DND-41 (cell line): ENCODE measurements at regions not wholly inside any gene's neighbourhood (a gene's known extent, or its start where the extent isn't known, plus 50 kb on each side); places are given as distances from the start of the nearest gene placed in this dataset.

Experiments used
- EZH2 ChIP-seq: IDR thresholded peaks from 3 replicates; pipeline ENCODE4 v1.6.1; 2012; ENCODE audit warnings: borderline replicate concordance, low read depth, mild to moderate bottlenecking, moderate library complexity, low read length, inconsistent platforms; ENCODE audit not compliant: severe bottlenecking
- TF ChIP-seq, protein P1 (sequence below): IDR thresholded peaks from 2 replicates; pipeline ENCODE4 v1.5.1; 2012; ENCODE audit warnings: borderline replicate concordance, low read length, moderate library complexity, mild to moderate bottlenecking; ENCODE audit not compliant: poor library complexity, severe bottlenecking; ENCODE audit errors: extremely low read depth

DNA sequence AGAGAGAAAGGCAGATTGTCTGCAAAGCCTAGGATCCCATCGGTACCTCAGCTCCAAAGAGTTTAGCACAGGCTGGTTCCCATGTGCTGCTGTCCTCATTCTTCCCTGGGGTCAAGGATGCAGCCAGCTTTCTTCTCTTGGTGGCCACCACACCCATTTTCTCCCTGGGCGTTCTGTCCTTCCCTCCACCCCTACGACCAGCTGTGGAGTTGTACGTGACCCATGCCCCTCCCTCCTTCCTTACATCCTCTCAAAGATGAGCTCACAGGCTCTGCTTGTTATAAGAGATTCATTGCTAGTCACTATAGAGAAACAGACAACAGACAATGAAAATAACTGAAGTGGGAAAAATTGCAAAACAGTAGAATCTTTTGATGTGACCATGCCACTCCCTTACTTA lies 74.0 kb upstream of the KLF3 start:
- TF ChIP-seq, protein P1, sequence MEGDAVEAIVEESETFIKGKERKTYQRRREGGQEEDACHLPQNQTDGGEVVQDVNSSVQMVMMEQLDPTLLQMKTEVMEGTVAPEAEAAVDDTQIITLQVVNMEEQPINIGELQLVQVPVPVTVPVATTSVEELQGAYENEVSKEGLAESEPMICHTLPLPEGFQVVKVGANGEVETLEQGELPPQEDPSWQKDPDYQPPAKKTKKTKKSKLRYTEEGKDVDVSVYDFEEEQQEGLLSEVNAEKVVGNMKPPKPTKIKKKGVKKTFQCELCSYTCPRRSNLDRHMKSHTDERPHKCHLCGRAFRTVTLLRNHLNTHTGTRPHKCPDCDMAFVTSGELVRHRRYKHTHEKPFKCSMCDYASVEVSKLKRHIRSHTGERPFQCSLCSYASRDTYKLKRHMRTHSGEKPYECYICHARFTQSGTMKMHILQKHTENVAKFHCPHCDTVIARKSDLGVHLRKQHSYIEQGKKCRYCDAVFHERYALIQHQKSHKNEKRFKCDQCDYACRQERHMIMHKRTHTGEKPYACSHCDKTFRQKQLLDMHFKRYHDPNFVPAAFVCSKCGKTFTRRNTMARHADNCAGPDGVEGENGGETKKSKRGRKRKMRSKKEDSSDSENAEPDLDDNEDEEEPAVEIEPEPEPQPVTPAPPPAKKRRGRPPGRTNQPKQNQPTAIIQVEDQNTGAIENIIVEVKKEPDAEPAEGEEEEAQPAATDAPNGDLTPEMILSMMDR, result no peak
- no peak for TF ChIP-seq EZH2
